HCT116 (cell line): ENCODE measurements at regions not wholly inside any gene's neighbourhood (a gene's known extent, or its start where the extent isn't known, plus 50 kb on each side); places are given as distances from the start of the nearest gene placed in this dataset.

Source experiments
- ATAC-seq: fragments of 200-7000 bp; cut with Tn5 transposase; 2 replicates; pipeline ENCODE4 v1.9.1; 2020; ENCODE audit warnings: mild to moderate bottlenecking, moderate library complexity
- BruUV-seq: library from RNA; stranded (reverse); fragments of 400-500 nt; replicated peaks from 2 replicates; lab custom pipeline; 2021; lab: Mats Ljungman, UMichigan
- CTCF ChIA-PET: fragments of 300-600 bp; sonication (Branson Sonifier 250); formaldehyde crosslinking; loops from one replicate; lab custom pipeline; 2021; ENCODE audit warnings: antibody characterized with exemption; lab: Charles Lee
- POLR2A ChIA-PET: fragments of 300-600, 350-600 bp; sonication (Branson Sonifier 250); formaldehyde crosslinking; loops from one replicate; lab custom pipeline; 2021; ENCODE audit warnings: antibody characterized with exemption; lab: Charles Lee
- RAD21 ChIA-PET, 2 experiments: fragments of 300-600 bp; sonication (Branson Sonifier 250); formaldehyde crosslinking; loops; one replicate each; lab custom pipeline; 2023; ENCODE audit warnings: low total read pairs in 2 of 2; ENCODE audit not compliant: uncharacterized antibody in 2 of 2, unreplicated experiment in 2 of 2, low non-redundant PET in 1 of 2; lab: Charles Lee
- DNase-seq: peaks from one replicate; pipeline ENCODE4 v3.0.0-alpha.2; 2010; ENCODE audit warnings: low read depth, low spot score
- H2AFZ ChIP-seq: fragments of 200-600 bp; shearing (Covaris generic), sonication (generic); 2 replicates; pipeline ENCODE4 v1.6.1; 2017; ENCODE audit warnings: low read depth, mixed run types, mixed read lengths, antibody characterized with exemption, low read length; ENCODE audit not compliant: poor library complexity, severe bottlenecking
- H3K27ac ChIP-seq: 2 replicates; pipeline ENCODE4 v1.5.1; 2012; ENCODE audit warnings: low read depth, low read length
- H3K27me3 ChIP-seq: fragments of 200-600 bp; sonication (generic); 2 replicates; pipeline ENCODE4 v1.6.1; 2016; ENCODE audit warnings: mixed run types, low read length, mixed read lengths; ENCODE audit not compliant: insufficient read depth
- H3K36me3 ChIP-seq, 2 experiments: fragments of 200-500 bp in 1 of 2; fragments of 200-600 bp in 1 of 2; sonication (Bioruptor generic) in 1 of 2; sonication (generic) in 1 of 2; 2 replicates each; pipeline versions ENCODE4 v1.5.1 to v1.6.1; 2014 to 2016; ENCODE audit warnings: low read length in 2 of 2, inconsistent platforms in 1 of 2, mixed read lengths in 1 of 2, mixed run types in 1 of 2; ENCODE audit not compliant: insufficient read depth in 2 of 2, control insufficient read depth in 1 of 2
- H3K4me1 ChIP-seq, 2 experiments: fragments of 200-600 bp in 1 of 2; sonication (generic) in 1 of 2; 2 replicates each; pipeline versions ENCODE4 v1.5.1 to v1.6.1; 2012 to 2017; ENCODE audit warnings: low read length in 2 of 2, inconsistent platforms in 1 of 2, mild to moderate bottlenecking in 1 of 2, mixed read lengths in 1 of 2, mixed run types in 1 of 2, moderate library complexity in 1 of 2; ENCODE audit not compliant: insufficient read depth in 2 of 2, control insufficient read depth in 1 of 2
- H3K4me2 ChIP-seq: fragments of 200-600 bp; sonication (generic); 2 replicates; pipeline ENCODE4 v1.6.1; 2017; ENCODE audit warnings: mixed run types, low read length, mixed read lengths
- H3K4me3 ChIP-seq, 2 experiments: fragments of 200-600 bp in 1 of 2; sonication (generic) in 1 of 2; replicated peaks in 1 of 2; 2 replicates each; pipeline ENCODE4 v1.5.1; 2011 to 2016; ENCODE audit warnings: low read length in 2 of 2, control low read depth in 1 of 2, low read depth in 1 of 2, mild to moderate bottlenecking in 1 of 2, mixed read lengths in 1 of 2, mixed run types in 1 of 2
- H3K79me2 ChIP-seq: fragments of 200-600 bp; sonication (generic); 2 replicates; pipeline ENCODE4 v1.6.1; 2017; ENCODE audit warnings: mild to moderate bottlenecking, mixed run types, low read length, moderate library complexity, mixed read lengths; ENCODE audit not compliant: insufficient read depth
- H3K9ac ChIP-seq: fragments of 200-600 bp; sonication (generic); 2 replicates; pipeline ENCODE4 v1.6.1; 2016; ENCODE audit warnings: low read length, mixed read lengths
- H3K9me2 ChIP-seq: fragments of 200-600 bp; sonication (generic), shearing (Covaris generic); 2 replicates; pipeline ENCODE4 v1.6.1; 2017; ENCODE audit warnings: mixed run types, mild to moderate bottlenecking, moderate library complexity; ENCODE audit not compliant: insufficient read depth
- H3K9me3 ChIP-seq, 2 experiments: fragments of 200-500 bp in 1 of 2; fragments of 200-600 bp in 1 of 2; sonication (Bioruptor generic) in 1 of 2; sonication (generic) in 1 of 2; 2 replicates each; pipeline ENCODE4 v1.6.1; 2014 to 2017; ENCODE audit warnings: low read length in 2 of 2, mixed read lengths in 2 of 2, inconsistent platforms in 1 of 2, low read depth in 1 of 2, mild to moderate bottlenecking in 1 of 2, mixed run types in 1 of 2, moderate library complexity in 1 of 2; ENCODE audit not compliant: control insufficient read depth in 1 of 2, insufficient read depth in 1 of 2
- H4K20me1 ChIP-seq: fragments of 200-600 bp; sonication (generic), shearing (Covaris generic); 2 replicates; pipeline ENCODE4 v1.6.1; 2017; ENCODE audit warnings: mixed run types, mild to moderate bottlenecking, moderate library complexity; ENCODE audit not compliant: insufficient read depth
- CBX3 ChIP-seq: IDR thresholded peaks from 2 replicates; pipeline ENCODE4 v1.6.1; 2012; ENCODE audit warnings: low read depth
- CEBPB ChIP-seq: IDR thresholded peaks from 2 replicates; pipeline ENCODE4 v1.6.1; 2012; ENCODE audit warnings: low read depth
- ELF1 ChIP-seq: IDR thresholded peaks from 2 replicates; pipeline ENCODE4 v1.6.1; 2012; ENCODE audit warnings: low read depth, borderline replicate concordance
- EZH2 ChIP-seq: fragments of 200-600 bp; sonication (generic); IDR thresholded peaks from 2 replicates; pipeline ENCODE4 v1.6.1; 2017; ENCODE audit warnings: antibody characterized with exemption, mixed run types
- POLR2AphosphoS5 ChIP-seq: IDR thresholded peaks from 2 replicates; pipeline ENCODE4 v1.6.1; 2011; ENCODE audit warnings: mild to moderate bottlenecking, low read depth, low read length, moderate library complexity
- SP1 ChIP-seq: IDR thresholded peaks from 2 replicates; pipeline ENCODE4 v1.6.1; 2012; ENCODE audit warnings: low read depth
- SRF ChIP-seq: IDR thresholded peaks from 2 replicates; pipeline ENCODE4 v1.6.1; 2012; ENCODE audit warnings: low read depth
- TCF7L2 ChIP-seq: IDR thresholded peaks from 2 replicates; pipeline ENCODE4 v1.7.0; 2011; ENCODE audit warnings: borderline replicate concordance, inconsistent platforms; ENCODE audit not compliant: insufficient read depth, insufficient read length; ENCODE audit errors: extremely low read depth
- YY1 ChIP-seq: IDR thresholded peaks from 2 replicates; pipeline ENCODE4 v1.6.1; 2011; ENCODE audit warnings: low read length, low read depth, moderate library complexity, mild to moderate bottlenecking; ENCODE audit not compliant: insufficient replicate concordance; ENCODE audit errors: extremely low read depth
- ZFX ChIP-seq: fragments of 450-650 bp; IDR thresholded peaks from 2 replicates; pipeline ENCODE4 v1.6.1; 2017
- ZNF274 ChIP-seq: fragments of 200-500 bp; sonication (Bioruptor generic); IDR thresholded peaks from 2 replicates; pipeline ENCODE4 v1.6.1; 2014; ENCODE audit warnings: mild to moderate bottlenecking, low read depth, low read length, inconsistent platforms
- intact Hi-C: fragments of 100-400 bp; cut with micrococcal nuclease; formaldehyde crosslinking; loops from 2 replicates; pipeline ENCODE4 v1.10.0; 2022
- TF ChIP-seq, protein P1 (sequence below): IDR thresholded peaks from 2 replicates; pipeline ENCODE4 v1.6.1; 2012; ENCODE audit warnings: low read depth
- TF ChIP-seq, protein P2 (sequence below), 3 experiments: fragments of 200-600 bp in 1 of 3; sonication (generic) in 1 of 3; IDR thresholded peaks in 2 of 3; conservative IDR thresholded peaks in 1 of 3; 2 replicates each; pipeline ENCODE4 v1.5.1; 2012 to 2017; ENCODE audit warnings: low read depth in 2 of 3, low read length in 2 of 3, antibody characterized with exemption in 1 of 3, borderline replicate concordance in 1 of 3, control low read depth in 1 of 3, mild to moderate bottlenecking in 1 of 3, mixed read lengths in 1 of 3, mixed run types in 1 of 3, moderate library complexity in 1 of 3; ENCODE audit not compliant: insufficient read depth in 1 of 3

DNA sequence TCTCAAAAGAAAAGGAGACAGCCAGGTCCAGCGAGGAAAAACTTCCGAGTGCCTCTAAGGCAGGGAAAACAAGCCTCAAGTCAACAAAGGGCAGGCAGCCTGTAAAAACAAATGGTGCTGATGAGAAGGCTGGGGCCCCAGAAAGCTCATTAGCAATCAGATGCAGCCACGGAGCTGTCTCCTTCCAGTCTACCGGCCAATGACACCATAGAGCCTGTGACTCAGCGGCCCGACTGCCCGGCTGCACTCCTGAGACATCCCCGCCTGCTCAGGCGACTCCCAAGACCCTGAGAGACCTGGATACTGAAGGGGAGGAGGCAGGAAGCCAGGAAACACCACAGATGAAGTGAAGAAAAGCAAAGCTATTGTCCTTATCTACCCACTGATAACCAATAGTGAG is 120.1 kb upstream of the HDDC2 start (continued):
- TF ChIP-seq ZNF274 (no peak), SP1 (no peak), POLR2AphosphoS5 (no peak)
- TF ChIP-seq, protein P1, sequence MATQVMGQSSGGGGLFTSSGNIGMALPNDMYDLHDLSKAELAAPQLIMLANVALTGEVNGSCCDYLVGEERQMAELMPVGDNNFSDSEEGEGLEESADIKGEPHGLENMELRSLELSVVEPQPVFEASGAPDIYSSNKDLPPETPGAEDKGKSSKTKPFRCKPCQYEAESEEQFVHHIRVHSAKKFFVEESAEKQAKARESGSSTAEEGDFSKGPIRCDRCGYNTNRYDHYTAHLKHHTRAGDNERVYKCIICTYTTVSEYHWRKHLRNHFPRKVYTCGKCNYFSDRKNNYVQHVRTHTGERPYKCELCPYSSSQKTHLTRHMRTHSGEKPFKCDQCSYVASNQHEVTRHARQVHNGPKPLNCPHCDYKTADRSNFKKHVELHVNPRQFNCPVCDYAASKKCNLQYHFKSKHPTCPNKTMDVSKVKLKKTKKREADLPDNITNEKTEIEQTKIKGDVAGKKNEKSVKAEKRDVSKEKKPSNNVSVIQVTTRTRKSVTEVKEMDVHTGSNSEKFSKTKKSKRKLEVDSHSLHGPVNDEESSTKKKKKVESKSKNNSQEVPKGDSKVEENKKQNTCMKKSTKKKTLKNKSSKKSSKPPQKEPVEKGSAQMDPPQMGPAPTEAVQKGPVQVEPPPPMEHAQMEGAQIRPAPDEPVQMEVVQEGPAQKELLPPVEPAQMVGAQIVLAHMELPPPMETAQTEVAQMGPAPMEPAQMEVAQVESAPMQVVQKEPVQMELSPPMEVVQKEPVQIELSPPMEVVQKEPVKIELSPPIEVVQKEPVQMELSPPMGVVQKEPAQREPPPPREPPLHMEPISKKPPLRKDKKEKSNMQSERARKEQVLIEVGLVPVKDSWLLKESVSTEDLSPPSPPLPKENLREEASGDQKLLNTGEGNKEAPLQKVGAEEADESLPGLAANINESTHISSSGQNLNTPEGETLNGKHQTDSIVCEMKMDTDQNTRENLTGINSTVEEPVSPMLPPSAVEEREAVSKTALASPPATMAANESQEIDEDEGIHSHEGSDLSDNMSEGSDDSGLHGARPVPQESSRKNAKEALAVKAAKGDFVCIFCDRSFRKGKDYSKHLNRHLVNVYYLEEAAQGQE: no peak

DNA sequence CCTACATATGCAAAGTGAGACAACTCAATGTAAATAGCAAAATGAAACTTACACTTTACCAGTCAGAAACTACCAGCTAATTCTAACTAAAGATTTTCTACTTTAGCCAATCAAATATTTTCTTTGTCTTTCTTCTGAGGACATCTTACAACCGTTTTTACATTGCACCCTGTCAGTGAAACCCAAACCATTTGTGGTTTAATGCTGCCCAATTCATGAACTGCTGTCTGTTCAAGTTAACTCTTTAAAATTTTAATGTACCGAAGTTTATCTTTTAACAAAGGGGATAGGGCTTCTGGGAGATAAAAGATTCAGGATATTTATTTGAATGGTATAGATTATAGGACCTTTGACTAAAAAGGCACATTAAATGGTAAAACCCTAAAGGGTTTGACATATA is 121.3 kb upstream of the HDDC2 start:
- RAD21 ChIA-PET: no interaction called here
- peaks cover 38% of the 10 kb centered on the region for H3K27me3 ChIP-seq
- no peak overlapping the region for H3K9ac ChIP-seq
- intact Hi-C loops: no loop called here
- POLR2A ChIA-PET: no interaction called here
- H3K9me2 ChIP-seq: no peaks in the 10 kb centered on the region
- no peak overlapping the region for H3K4me2 ChIP-seq
- no peaks in the 10 kb centered on the region for H3K36me3 ChIP-seq
- no TSS peak for BruUV-seq
- no peak overlapping the region for H2AFZ ChIP-seq
- no peaks in the 10 kb centered on the region for H3K79me2 ChIP-seq
- no peak for TF ChIP-seq SP1
- no peak for TF ChIP-seq ELF1
- TF ChIP-seq, protein P2, sequence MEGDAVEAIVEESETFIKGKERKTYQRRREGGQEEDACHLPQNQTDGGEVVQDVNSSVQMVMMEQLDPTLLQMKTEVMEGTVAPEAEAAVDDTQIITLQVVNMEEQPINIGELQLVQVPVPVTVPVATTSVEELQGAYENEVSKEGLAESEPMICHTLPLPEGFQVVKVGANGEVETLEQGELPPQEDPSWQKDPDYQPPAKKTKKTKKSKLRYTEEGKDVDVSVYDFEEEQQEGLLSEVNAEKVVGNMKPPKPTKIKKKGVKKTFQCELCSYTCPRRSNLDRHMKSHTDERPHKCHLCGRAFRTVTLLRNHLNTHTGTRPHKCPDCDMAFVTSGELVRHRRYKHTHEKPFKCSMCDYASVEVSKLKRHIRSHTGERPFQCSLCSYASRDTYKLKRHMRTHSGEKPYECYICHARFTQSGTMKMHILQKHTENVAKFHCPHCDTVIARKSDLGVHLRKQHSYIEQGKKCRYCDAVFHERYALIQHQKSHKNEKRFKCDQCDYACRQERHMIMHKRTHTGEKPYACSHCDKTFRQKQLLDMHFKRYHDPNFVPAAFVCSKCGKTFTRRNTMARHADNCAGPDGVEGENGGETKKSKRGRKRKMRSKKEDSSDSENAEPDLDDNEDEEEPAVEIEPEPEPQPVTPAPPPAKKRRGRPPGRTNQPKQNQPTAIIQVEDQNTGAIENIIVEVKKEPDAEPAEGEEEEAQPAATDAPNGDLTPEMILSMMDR (IDR thresholded peaks at IDR 0.05 in 2 of 3, conservative IDR thresholded peaks at IDR 0.05 in 1 of 3; ENCODE audit: borderline replicate concordance in 1 of 3, insufficient read depth in 1 of 3, low read depth in 2 of 3, low read length in 2 of 3): no peak
- no peak for TF ChIP-seq ZFX
- TF ChIP-seq CEBPB: no peak
- TF ChIP-seq EZH2: no peak
- no peak for TF ChIP-seq ZNF274
- TF ChIP-seq CBX3: no peak
- TF ChIP-seq SRF: no peak
- TF ChIP-seq, protein P1: no peak
- no peak for TF ChIP-seq YY1
- TF ChIP-seq TCF7L2: no peak
- no peaks in the 10 kb centered on the region for H3K9me3 ChIP-seq
- CTCF ChIA-PET: no interaction called here
- no peak overlapping the region for H3K4me3 ChIP-seq
- H3K4me1 ChIP-seq: no peaks in the 10 kb centered on the region
- H4K20me1 ChIP-seq: no peaks in the 10 kb centered on the region
- H3K27ac ChIP-seq: no peak overlapping the region
- ATAC-seq (no peak), DNase-seq (no peak)
